HepG2 (cell line): ENCODE measurements at regions not wholly inside any gene's neighbourhood (a gene's known extent, or its start where the extent isn't known, plus 50 kb on each side); places are given as distances from the start of the nearest gene placed in this dataset.

Experiments
- ATAC-seq: fragments of 200-7000 bp; cut with Tn5 transposase; 3 replicates; pipeline ENCODE4 v1.9.1; 2020; ENCODE audit warnings: mild to moderate bottlenecking, moderate library complexity
- BruUV-seq: library from RNA; stranded (reverse); fragments of 400-500 nt; replicated peaks from 2 replicates; lab custom pipeline; 2021; lab: Mats Ljungman, UMichigan
- CTCF ChIA-PET: fragments of 300-600 bp; formaldehyde crosslinking; extraction: SDS; loops from one replicate; lab custom pipeline; 2021; ENCODE audit warnings: low total read pairs, inconsistent platforms, low intra/inter-chr PET ratio; lab: Yijun Ruan, JAX
- POLR2A ChIA-PET: fragments of 350-600 bp; sonication (Branson Sonifier 250); formaldehyde crosslinking; loops from one replicate; lab custom pipeline; 2020; ENCODE audit warnings: antibody characterized with exemption, inconsistent platforms; lab: Yijun Ruan, JAX
- DNase-seq: peaks from one replicate; pipeline ENCODE4 v3.0.0-alpha.2; 2015; ENCODE audit warnings: low spot score
- FAIRE-seq: peaks from 3 replicates; lab custom pipeline; 2011; peaks lifted over from hg19 to GRCh38; lab: Jason Lieb, UNC
- H2AFZ ChIP-seq: one replicate; pipeline ENCODE4 v1.6.1; 2011; ENCODE audit warnings: low read length, inconsistent platforms
- H3K27ac ChIP-seq: fragments of 300-600 bp; 3 replicates; pipeline ENCODE4 v1.8.0; 2011; ENCODE audit warnings: mixed run types, mild to moderate bottlenecking, mixed read lengths, low read length, inconsistent platforms; ENCODE audit not compliant: insufficient read depth; ENCODE audit errors: extremely low read length
- H3K27me3 ChIP-seq, 2 experiments: fragments of 200-600 bp in 1 of 2; 2 replicates in 1 of 2; 3 replicates in 1 of 2; pipeline versions ENCODE4 v1.6.0 to v1.8.0; 2011; ENCODE audit warnings: low read length in 2 of 2, mild to moderate bottlenecking in 2 of 2, moderate library complexity in 2 of 2, inconsistent platforms in 1 of 2; ENCODE audit not compliant: insufficient read depth in 2 of 2, control insufficient read depth in 1 of 2
- H3K36me3 ChIP-seq, 2 experiments: fragments of 200-600 bp in 1 of 2; replicated peaks in 1 of 2; 2 replicates in 1 of 2; 3 replicates in 1 of 2; pipeline versions ENCODE4 v1.5.1 to v1.8.0; 2011; ENCODE audit warnings: low read length in 2 of 2, inconsistent platforms in 1 of 2; ENCODE audit not compliant: insufficient read depth in 2 of 2, control insufficient read depth in 1 of 2
- H3K4me1 ChIP-seq: 2 replicates; pipeline ENCODE4 v1.5.1; 2012; ENCODE audit warnings: low read length, inconsistent platforms; ENCODE audit not compliant: insufficient read depth
- H3K4me2 ChIP-seq: 2 replicates; pipeline ENCODE4 v1.6.0; 2011; ENCODE audit warnings: low read depth, low read length, inconsistent platforms
- H3K4me3 ChIP-seq, 3 experiments: fragments of 200-600 bp in 1 of 3; sonication (generic), shearing (Covaris generic) in 1 of 3; replicated peaks in 1 of 3; 2 replicates each; pipeline ENCODE4 v1.5.1; 2011 to 2016; ENCODE audit warnings: low read length in 3 of 3, inconsistent platforms in 2 of 3, low read depth in 2 of 3, mild to moderate bottlenecking in 2 of 3, control low read depth in 1 of 3, mixed read lengths in 1 of 3; ENCODE audit not compliant: insufficient read depth in 1 of 3
- H3K79me2 ChIP-seq: one replicate; pipeline ENCODE4 v1.6.1; 2011; ENCODE audit warnings: low read length, inconsistent platforms; ENCODE audit not compliant: insufficient read depth
- H3K9ac ChIP-seq: 2 replicates; pipeline ENCODE4 v1.6.0; 2011; ENCODE audit warnings: mild to moderate bottlenecking, low read depth, low read length, inconsistent platforms; ENCODE audit not compliant: insufficient read depth
- H3K9me3 ChIP-seq: 2 replicates; pipeline ENCODE4 v1.5.1; 2012; ENCODE audit warnings: mild to moderate bottlenecking, low read length
- H4K20me1 ChIP-seq: 2 replicates; pipeline ENCODE4 v1.6.0; 2011; ENCODE audit warnings: inconsistent platforms, mild to moderate bottlenecking, low read length, moderate library complexity; ENCODE audit not compliant: insufficient read depth
- AKNA ChIP-seq: sonication (generic); formaldehyde crosslinking; IDR thresholded peaks from 2 replicates; pipeline ENCODE4 v1.4.0; 2020; ENCODE audit warnings: missing genetic modification reagents, borderline replicate concordance
- MXD4 ChIP-seq: IDR thresholded peaks from 2 replicates; pipeline ENCODE4 v1.6.1; 2016; ENCODE audit warnings: mild to moderate bottlenecking, missing biosample characterization, missing genetic modification reagents
- RBM39 ChIP-seq: fragments of 200-400 bp; formaldehyde crosslinking; IDR thresholded peaks from one replicate; pipeline ENCODE4 v1.6.1; 2018; ENCODE audit warnings: antibody characterized with exemption, mild to moderate bottlenecking, low read depth, low read length; ENCODE audit not compliant: poor library complexity, severe bottlenecking
- ZHX1 ChIP-seq: sonication (generic); formaldehyde crosslinking; IDR thresholded peaks from 2 replicates; pipeline ENCODE4 v1.8.1; 2022; ENCODE audit warnings: low read depth, mild to moderate bottlenecking, missing genetic modification reagents
- ZMYM4 ChIP-seq: sonication (generic); formaldehyde crosslinking; IDR thresholded peaks from 2 replicates; pipeline ENCODE4 v1.8.1; 2023; ENCODE audit warnings: mild to moderate bottlenecking, missing genetic modification reagents
- ZNF180 ChIP-seq: sonication (generic); formaldehyde crosslinking; IDR thresholded peaks from 2 replicates; pipeline ENCODE4 v1.4.0; 2020; ENCODE audit warnings: low read depth, missing genetic modification reagents, borderline replicate concordance
- ZNF232 ChIP-seq: sonication (generic); formaldehyde crosslinking; IDR thresholded peaks from 2 replicates; pipeline ENCODE4 v1.4.0; 2020; ENCODE audit warnings: missing genetic modification reagents, borderline replicate concordance
- WGBS: methylation state at CpG from one replicate; pipeline ENCODE4 v1.1.6; 2017; ENCODE audit warnings: low lambda C conversion rate; 5-methylcytosine and 5-hydroxymethylcytosine counted together
- in situ Hi-C: cut with HindIII; loops from 2 replicates; pipeline ENCODE4 v1.10.0; 2017; ENCODE audit warnings: low pct_unique_long_range_greater_than_20kb; ENCODE audit not compliant: extremely low pct_ligation_motif_present
- intact Hi-C: fragments of 100-400 bp; cut with micrococcal nuclease; formaldehyde crosslinking; loops from one replicate; pipeline ENCODE4 v1.10.0; 2022; ENCODE audit not compliant: unreplicated experiment

GRCh38 chr18:38993342-38993741 lies 1427.7 kb upstream of the CELF4 start:
- H3K36me3 ChIP-seq, result no peaks in the 10 kb centered on the region
- ATAC-seq, result no peak
- no peak overlapping the region for H3K4me2 ChIP-seq
- no peaks in the 10 kb centered on the region for H4K20me1 ChIP-seq
- CTCF ChIA-PET, result no interaction called here
- BruUV-seq, result no TSS peak
- POLR2A ChIA-PET, result no interaction called here
- in situ Hi-C loops, result no loop called here
- WGBS, result 0% methylated on average over 1 of the region's 1 CpG
- H3K27me3 ChIP-seq, result no peaks in the 10 kb centered on the region; a peak in 1 of 5 replicates
- TF ChIP-seq AKNA (no peak), ZHX1 (CRISPR knock-in tag) (no peak), ZMYM4 (no peak), ZNF180 (no peak), MXD4 (CRISPR knock-in tag) (no peak), RBM39 (no peak), ZNF232 (no peak)
- H3K27ac ChIP-seq, result no peak overlapping the region
- no peaks in the 10 kb centered on the region for H3K9me3 ChIP-seq
- H2AFZ ChIP-seq, result no peak overlapping the region
- no peak for FAIRE-seq
- intact Hi-C loops, result no loop called here
- H3K4me3 ChIP-seq, result no peak overlapping the region
- H3K79me2 ChIP-seq, result no peaks in the 10 kb centered on the region
- H3K4me1 ChIP-seq, result no peaks in the 10 kb centered on the region
- H3K9ac ChIP-seq, result no peak overlapping the region
- DNase-seq, result no peak
